ENCODE measurements at regions not wholly inside any gene's neighbourhood (a gene's known extent, or its start where the extent isn't known, plus 50 kb on each side); places are given as distances from the start of the nearest gene placed in this dataset.

- DNase-seq (ENCODE audit: low spot score): no peak
Measured at GRCh38 chr1:194517567-194517966, 1331.2 kb upstream of the B3GALT2 start.

GRCh38 chr1:194515916-194516315 is 1329.5 kb upstream of the B3GALT2 start:
- DNase-seq (ENCODE audit: low spot score): no peak

- DNase-seq (ENCODE audit: low spot score): no peak
Measured at GRCh38 chr1:194512957-194513356, 1326.5 kb upstream of the B3GALT2 start.

GRCh38 chr1:194512345-194512744 is 1325.9 kb upstream of the B3GALT2 start:
- DNase-seq (ENCODE audit: low spot score): no peak

GRCh38 chr1:194503209-194503608 is 1316.8 kb upstream of the B3GALT2 start:
- DNase-seq (ENCODE audit: low spot score): no peak

- no peak for DNase-seq (ENCODE audit: low spot score)
Measured at GRCh38 chr1:194495434-194495833, 1309.0 kb upstream of the B3GALT2 start.

- no peak for DNase-seq (ENCODE audit: low spot score)
Measured at GRCh38 chr1:194487172-194487571, 1300.8 kb upstream of the B3GALT2 start.

- no peak for DNase-seq (ENCODE audit: low spot score)
Measured at GRCh38 chr1:194485432-194485831, 1299.0 kb upstream of the B3GALT2 start.

- no peak for DNase-seq (ENCODE audit: low spot score)
Measured at GRCh38 chr1:194478731-194479130, 1292.3 kb upstream of the B3GALT2 start.

- DNase-seq (ENCODE audit: low spot score): no peak
Measured at GRCh38 chr1:194477908-194478307, 1291.5 kb upstream of the B3GALT2 start.

GRCh38 chr1:194476872-194477271 is 1290.5 kb upstream of the B3GALT2 start:
- no peak for DNase-seq (ENCODE audit: low spot score)

GRCh38 chr1:194476351-194476750 is 1289.9 kb upstream of the B3GALT2 start:
- DNase-seq (ENCODE audit: low spot score): no peak

- no peak for DNase-seq (ENCODE audit: low spot score)
Measured at GRCh38 chr1:194474701-194475100, 1288.3 kb upstream of the B3GALT2 start.

GRCh38 chr1:194473766-194474165 is 1287.4 kb upstream of the B3GALT2 start:
- no peak for DNase-seq (ENCODE audit: low spot score)

- no peak for DNase-seq (ENCODE audit: low spot score)
Measured at GRCh38 chr1:194469282-194469681, 1282.9 kb upstream of the B3GALT2 start.

- no peak for DNase-seq (ENCODE audit: low spot score)
Measured at GRCh38 chr1:194466706-194467105, 1280.3 kb upstream of the B3GALT2 start.

GRCh38 chr1:194447636-194448035 is 1261.2 kb upstream of the B3GALT2 start:
- no peak for DNase-seq (ENCODE audit: low spot score)

GRCh38 chr1:194445244-194445643 is 1258.8 kb upstream of the B3GALT2 start:
- no peak for DNase-seq (ENCODE audit: low spot score)

GRCh38 chr1:194442901-194443575 is 1256.6 kb upstream of the B3GALT2 start:
- no peak for DNase-seq (ENCODE audit: low spot score)

GRCh38 chr1:194437135-194437534 is 1250.7 kb upstream of the B3GALT2 start:
- no peak for DNase-seq (ENCODE audit: low spot score)

- DNase-seq (ENCODE audit: low spot score): no peak
Measured at GRCh38 chr1:194431121-194431520, 1244.7 kb upstream of the B3GALT2 start.

- no peak for DNase-seq (ENCODE audit: low spot score)
Measured at GRCh38 chr1:194420706-194421105, 1234.3 kb upstream of the B3GALT2 start.

- DNase-seq (ENCODE audit: low spot score): no peak
Measured at GRCh38 chr1:194419721-194420120, 1233.3 kb upstream of the B3GALT2 start.

GRCh38 chr1:194410756-194411155 is 1224.3 kb upstream of the B3GALT2 start:
- no peak for DNase-seq (ENCODE audit: low spot score)
